ENCODE measurements at regions not wholly inside any gene's neighbourhood (a gene's known extent, or its start where the extent isn't known, plus 50 kb on each side); places are given as distances from the start of the nearest gene placed in this dataset.

GRCh38 chr3:27633224-27633545 is 88.9 kb downstream of the EOMES start:
- TF ChIP-seq EP300 (IDR thresholded peaks at IDR 0.05) (no peak), CTCF (IDR thresholded peaks at IDR 0.05) (no peak)
